ENCODE measurements at regions not wholly inside any gene's neighbourhood (a gene's known extent, or its start where the extent isn't known, plus 50 kb on each side); places are given as distances from the start of the nearest gene placed in this dataset.

GRCh38 chr7:94161476-94161875 is 157.3 kb upstream of the BET1 start:
- TF ChIP-seq CTCF (IDR thresholded peaks at IDR 0.05), result no peak
- TF ChIP-seq POLR2AphosphoS5 (IDR thresholded peaks at IDR 0.05), result no peak
- no peak for TF ChIP-seq POLR2A (IDR thresholded peaks at IDR 0.05)

All from breast epithelium (tissue), 3 donors.